B cell (primary cell): ENCODE measurements at regions not wholly inside any gene's neighbourhood (a gene's known extent, or its start where the extent isn't known, plus 50 kb on each side); places are given as distances from the start of the nearest gene placed in this dataset.

Experiments used
- CTCF ChIP-seq: fragments of 200-600 bp; IDR thresholded peaks from one replicate; pipeline ENCODE4 v1.8.0; 2022; ENCODE audit warnings: antibody characterized with exemption, mild to moderate bottlenecking
- EZH2 ChIP-seq: IDR thresholded peaks from 2 replicates; pipeline ENCODE4 v1.6.1; 2012; ENCODE audit warnings: borderline replicate concordance, low read depth, mild to moderate bottlenecking, moderate library complexity, low read length; ENCODE audit not compliant: insufficient read depth, poor library complexity, severe bottlenecking

DNA sequence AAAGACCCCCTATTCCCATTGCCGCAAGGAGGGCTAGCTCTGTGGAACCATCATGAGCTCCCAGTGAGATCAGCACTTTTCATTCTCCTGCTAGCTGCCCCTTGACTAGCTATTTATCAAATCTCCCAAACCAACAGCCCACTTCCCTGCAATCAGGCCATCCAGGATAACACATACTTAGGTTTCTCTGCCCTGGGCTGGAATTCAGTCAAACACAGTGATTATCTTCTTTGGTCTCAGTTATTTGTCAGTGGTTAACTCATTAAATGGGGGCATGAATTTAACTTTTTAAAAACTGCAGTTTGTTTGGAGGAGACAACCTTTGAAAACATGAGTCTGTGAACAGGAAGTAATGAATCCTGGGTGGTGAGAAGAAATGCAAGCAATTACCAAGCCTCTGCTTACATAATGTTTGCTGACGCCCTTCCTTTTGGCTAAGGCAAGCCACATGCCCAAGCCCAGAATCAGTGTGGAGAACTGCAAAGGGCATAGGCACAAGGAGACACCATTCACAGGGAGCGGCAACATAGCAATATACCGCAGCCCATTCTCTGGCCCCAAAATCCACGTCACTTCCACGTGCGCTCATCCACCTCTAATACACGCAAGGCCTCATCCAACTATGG lies 275.0 kb downstream of the DRD1 start:
- TF ChIP-seq EZH2 (no peak), CTCF (no peak)
